ENCODE measurements at regions not wholly inside any gene's neighbourhood (a gene's known extent, or its start where the extent isn't known, plus 50 kb on each side); places are given as distances from the start of the nearest gene placed in this dataset.

GRCh38 chr10:110430340-110431273, 67.1 kb upstream of the DUSP5 start:
- TF ChIP-seq CTCF (IDR thresholded peaks at IDR 0.05) (no peak), POLR2A (IDR thresholded peaks at IDR 0.05) (no peak)
